Cardiac fibroblast (primary cell): ENCODE measurements at regions not wholly inside any gene's neighbourhood (a gene's known extent, or its start where the extent isn't known, plus 50 kb on each side); places are given as distances from the start of the nearest gene placed in this dataset.

Experiments
- DNase-seq, 2 donors: peaks; one replicate each; pipeline versions ENCODE4 v3.0.0 to v3.0.0-alpha.2; 2010; ENCODE audit warnings: low read depth in 2 of 2
- H3K4me3 ChIP-seq, 2 donors: replicated peaks in 1 of 2; 1 replicate in 1 of 2; 2 replicates in 1 of 2; pipeline ENCODE4 v1.5.1; 2011; ENCODE audit warnings: low read depth in 2 of 2, low read length in 2 of 2, mild to moderate bottlenecking in 2 of 2, moderate library complexity in 1 of 2
- CTCF ChIP-seq: IDR thresholded peaks from one replicate; pipeline ENCODE4 v1.5.1; 2011; ENCODE audit warnings: low read depth, mild to moderate bottlenecking, low read length, inconsistent platforms

GRCh38 chr3:154664714-154665113 is 234.7 kb upstream of the GPR149 start:
- TF ChIP-seq CTCF = no peak
- H3K4me3 ChIP-seq = no peak overlapping the region
- DNase-seq = no peak

GRCh38 chr3:154662851-154663250 is 232.9 kb upstream of the GPR149 start:
- no peak for DNase-seq
- TF ChIP-seq CTCF = no peak
- H3K4me3 ChIP-seq = no peak overlapping the region

- DNase-seq = no peak
- H3K4me3 ChIP-seq = no peak overlapping the region
- no peak for TF ChIP-seq CTCF
Measured at GRCh38 chr3:154660811-154661210, 230.8 kb upstream of the GPR149 start.

GRCh38 chr3:154658000-154658399 is 228.0 kb upstream of the GPR149 start:
- no peak for TF ChIP-seq CTCF
- H3K4me3 ChIP-seq = no peak overlapping the region
- DNase-seq = no peak

GRCh38 chr3:154657218-154657617 is 227.2 kb upstream of the GPR149 start:
- no peak for DNase-seq
- no peak for TF ChIP-seq CTCF
- H3K4me3 ChIP-seq = no peak overlapping the region

- no peak for DNase-seq
- TF ChIP-seq CTCF = no peak
- no peak overlapping the region for H3K4me3 ChIP-seq
Measured at GRCh38 chr3:154656486-154656885, 226.5 kb upstream of the GPR149 start.

- DNase-seq = no peak
- no peak overlapping the region for H3K4me3 ChIP-seq
- no peak for TF ChIP-seq CTCF
Measured at GRCh38 chr3:154642145-154642544, 212.2 kb upstream of the GPR149 start.
